NCI-H1092 (cell line): ENCODE measurements at regions not wholly inside any gene's neighbourhood (a gene's known extent, or its start where the extent isn't known, plus 50 kb on each side); places are given as distances from the start of the nearest gene placed in this dataset.

ENCODE experiments used
- DNase-seq: peaks from one replicate; lab custom pipeline; 2025; lab: John Stamatoyannopoulos, UW

DNA sequence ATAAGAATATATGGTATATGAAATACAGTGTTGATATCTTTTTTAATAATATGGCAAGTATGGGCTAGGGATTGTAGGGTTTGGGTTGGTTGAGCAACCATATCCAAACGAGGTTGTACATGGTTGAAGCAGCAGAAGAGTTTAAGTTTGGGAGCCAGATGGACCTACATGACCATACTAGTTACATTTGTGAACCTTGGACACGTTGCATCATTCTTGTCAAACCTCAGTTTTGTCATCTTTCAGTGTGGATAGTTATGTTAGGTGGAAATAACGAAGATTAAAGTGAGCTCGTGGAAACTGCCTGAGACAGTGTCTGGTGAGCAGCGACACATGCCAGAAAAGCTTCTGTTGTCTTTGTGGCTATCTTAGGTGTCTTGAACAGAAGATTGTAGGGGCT lies 307.1 kb upstream of the KIRREL3 start:
- DNase-seq, result no peak

DNA sequence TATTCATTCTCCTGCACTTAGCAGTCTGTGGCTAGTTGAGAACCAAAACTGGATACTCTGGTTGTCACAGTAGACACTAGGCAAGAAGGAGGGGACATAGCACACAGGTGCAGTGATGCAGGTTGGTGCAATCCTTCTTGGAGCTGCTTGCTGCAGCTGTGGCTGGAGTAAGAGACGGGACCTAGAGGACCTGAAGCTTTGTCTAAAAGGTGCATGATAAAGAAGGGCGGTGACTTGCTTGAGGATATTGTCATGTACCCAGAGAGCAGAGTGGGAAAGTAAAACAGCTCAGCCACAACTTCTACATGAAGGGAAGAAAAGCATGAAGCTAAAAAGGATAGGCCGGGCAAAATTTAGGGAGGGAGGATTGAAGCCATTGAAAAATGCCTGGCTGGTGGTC lies 304.1 kb upstream of the KIRREL3 start:
- DNase-seq, result no peak

DNA sequence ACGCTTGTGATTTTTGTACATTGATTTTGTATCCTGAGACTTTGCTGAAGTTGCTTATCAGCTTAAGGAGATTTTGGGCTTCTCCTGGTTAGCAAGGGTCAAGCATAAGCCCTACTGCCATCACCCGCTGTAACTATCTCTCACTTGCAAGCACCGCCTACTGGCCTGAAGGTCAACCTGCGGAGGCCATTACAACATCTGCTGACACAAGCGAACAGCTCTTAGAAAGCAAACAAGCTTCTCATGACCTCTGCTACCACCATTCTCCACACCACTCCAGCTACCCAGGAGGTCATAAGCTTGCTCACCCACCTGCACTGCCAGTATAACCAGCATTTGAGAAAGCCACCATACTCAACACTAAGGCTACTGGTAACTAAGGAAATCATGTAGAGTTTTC lies 288.4 kb upstream of the KIRREL3 start:
- DNase-seq, result no peak

DNA sequence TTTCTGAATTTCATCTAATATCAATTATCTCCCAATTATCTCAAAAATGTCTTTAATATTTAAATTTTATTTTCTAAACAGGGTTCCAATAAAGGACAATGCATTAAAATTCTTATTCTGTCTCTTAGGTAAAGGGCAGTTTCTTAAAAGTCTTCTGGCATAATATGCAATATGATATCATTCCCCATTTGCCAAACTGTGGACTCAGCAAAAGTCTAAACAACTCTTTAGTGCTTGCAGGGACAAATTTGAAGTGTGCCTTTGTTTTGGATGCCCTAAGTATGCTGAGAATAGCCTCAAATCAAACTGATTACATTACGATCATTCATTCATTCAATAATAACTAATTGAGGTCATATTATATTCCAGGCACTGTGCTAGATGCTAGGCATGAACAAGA lies 281.0 kb upstream of the KIRREL3 start:
- DNase-seq, result no peak

DNA sequence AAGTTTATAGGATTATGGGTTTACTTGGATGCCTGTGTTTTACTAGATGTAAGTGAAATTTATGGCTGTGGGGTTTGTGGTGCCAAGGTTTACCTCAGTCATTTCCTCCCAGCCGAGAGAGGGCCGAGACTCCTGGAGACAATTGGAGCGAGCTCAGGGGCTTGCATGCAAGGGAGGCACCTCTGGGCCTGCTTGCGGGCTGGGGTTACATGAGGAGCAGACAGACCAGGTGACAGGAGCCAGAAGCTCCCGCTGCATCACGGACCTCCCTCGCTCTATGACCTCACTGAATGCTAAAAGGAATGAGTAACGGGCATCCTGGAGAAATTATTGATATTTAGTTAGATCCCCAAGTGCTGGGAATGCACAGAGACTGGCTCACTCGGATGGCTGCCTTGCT lies 275.2 kb upstream of the KIRREL3 start:
- DNase-seq, result no peak

DNA sequence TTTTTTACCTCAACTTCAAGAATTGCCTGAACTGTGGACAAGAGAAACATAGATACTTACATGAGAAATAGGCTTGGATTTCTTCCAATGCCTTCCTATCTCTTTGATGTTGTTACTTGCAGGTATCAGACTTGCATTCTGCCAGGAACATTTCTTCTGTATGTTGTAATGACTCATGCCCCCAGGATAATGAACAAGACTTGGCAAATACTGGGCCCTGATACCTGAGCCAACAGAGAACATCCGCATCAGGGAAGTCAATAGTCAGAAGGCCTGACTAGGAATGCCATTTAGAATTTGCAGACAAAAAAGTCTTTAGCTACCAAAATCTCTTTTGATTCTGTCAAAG lies 273.7 kb upstream of the KIRREL3 start:
- DNase-seq, result no peak

DNA sequence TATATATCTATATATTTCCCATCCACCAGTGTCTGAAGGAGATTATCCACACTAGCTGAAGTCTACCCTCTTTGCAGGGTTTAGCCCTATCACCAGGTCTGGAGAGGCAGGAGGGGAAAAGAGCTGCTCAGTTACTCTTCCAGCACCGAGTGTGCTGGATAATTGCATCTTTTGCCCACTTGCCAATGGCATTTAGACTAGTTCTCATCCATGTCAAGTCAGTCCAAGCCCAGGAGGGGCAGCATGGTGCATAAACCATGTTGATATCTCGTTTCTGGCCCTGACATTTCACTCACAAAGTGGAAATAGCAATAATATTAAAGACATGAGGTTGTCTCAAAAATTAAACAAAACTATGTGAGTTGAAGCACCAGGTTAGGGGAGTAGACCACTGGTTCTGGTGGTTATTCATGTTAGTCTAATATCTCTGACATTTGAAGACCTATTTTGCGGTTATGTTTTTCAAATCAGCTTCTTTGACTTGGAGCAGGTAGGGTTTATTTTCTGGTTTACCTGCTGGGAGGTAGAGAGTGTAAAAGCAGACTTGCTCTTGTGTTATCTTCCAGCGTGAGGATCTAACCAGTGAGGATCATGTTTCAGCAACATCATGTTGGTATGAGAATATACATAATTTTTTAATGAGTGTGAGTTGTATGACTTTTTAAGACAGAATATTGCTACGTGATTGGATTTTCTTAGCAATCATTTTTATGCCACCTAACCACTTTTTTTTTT lies 273.2 kb upstream of the KIRREL3 start:
- DNase-seq, result no peak

DNA sequence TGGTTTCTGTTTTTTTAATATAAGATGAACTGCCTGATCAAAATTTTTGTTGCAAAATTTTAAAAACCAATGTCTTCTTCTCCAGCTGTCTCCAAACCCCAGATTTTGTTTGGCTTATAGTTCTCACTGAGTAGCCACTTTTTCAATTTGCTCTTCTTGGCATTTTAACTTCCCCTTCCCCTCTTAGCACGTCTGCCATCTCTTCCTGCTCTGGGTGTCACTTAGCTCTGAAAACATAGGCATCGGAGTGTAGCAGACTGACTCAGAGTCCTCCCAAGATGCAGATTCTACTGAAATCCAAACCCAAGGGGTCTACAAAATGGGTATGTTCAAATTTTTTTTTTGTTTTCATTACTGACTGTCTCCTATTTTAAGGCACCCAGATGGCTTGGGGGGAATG lies 270.3 kb upstream of the KIRREL3 start:
- no peak for DNase-seq

DNA sequence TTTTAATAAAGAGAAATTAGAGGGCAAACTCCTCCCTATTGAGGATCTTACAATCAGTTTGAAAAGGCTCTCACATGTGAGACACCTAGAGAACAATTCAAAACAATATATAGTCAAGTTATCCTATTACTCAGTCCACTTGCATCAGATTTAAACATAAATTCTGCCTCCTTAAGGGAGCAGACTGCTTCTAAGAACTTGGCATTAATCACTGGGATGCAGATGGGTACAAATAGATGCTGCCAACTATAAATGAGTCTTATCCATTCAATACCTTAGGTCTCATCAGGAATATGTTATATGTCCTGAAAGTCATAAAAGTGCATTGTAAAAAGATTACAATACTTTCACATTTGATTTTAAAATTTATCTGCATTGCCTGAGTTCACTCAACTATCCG lies 269.3 kb upstream of the KIRREL3 start:
- DNase-seq, result no peak

DNA sequence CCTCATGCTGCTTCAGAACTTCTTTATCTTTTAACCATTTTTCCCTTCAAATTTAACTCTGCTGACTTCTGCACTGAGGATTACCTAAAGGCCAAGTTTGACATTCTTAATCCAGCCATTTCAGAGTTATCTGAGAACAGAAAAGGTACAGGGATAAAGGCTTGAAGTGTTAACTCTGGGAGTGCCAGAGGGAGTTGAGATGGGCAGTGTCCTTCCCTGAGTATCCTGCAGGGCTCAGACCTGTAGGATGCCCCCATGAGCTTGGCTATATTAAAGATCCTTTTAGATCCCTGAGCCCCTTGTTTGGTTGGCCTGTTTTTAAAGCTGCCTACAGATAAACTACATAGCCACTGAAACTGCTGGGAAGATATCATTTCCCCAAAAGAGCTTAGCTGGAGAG lies 268.4 kb upstream of the KIRREL3 start:
- DNase-seq, result no peak

DNA sequence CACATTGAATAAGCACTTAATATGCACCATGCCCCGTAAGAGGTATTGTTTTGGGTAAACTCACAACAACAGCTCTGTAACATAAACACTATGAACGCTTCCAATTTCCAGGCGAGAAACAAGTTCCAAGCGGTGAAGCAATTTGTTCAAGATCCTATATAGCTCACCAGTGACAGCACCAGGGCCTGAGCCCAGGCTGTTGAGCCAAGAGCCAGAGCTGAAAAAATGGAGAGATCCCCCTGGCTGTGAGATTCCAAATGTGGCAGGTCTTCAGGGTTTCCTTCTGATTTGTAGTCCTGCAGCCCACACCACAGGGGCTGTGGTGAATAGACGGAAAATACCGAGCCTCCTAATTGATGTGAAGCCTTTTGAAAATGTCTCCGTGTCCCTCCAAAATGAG lies 268.0 kb upstream of the KIRREL3 start:
- DNase-seq, result no peak

DNA sequence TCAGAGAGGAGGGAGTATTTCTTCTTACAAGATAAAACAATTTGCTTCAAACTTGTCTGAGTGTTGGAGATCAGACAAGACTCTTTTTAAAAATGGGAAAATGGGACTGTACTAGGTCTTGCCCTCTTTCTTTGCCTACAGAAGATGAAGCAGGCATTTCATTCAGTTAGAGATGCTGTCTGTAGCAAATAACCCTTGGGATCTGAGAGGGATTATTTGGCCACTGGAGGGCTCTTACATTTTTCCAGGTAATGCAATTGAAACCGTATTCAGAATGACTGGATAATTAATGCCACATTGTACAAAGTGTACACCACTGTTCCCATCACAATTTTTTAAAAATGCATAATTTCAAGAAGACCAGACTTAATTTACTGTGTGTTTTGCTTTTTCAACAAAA lies 258.5 kb upstream of the KIRREL3 start:
- no peak for DNase-seq

DNA sequence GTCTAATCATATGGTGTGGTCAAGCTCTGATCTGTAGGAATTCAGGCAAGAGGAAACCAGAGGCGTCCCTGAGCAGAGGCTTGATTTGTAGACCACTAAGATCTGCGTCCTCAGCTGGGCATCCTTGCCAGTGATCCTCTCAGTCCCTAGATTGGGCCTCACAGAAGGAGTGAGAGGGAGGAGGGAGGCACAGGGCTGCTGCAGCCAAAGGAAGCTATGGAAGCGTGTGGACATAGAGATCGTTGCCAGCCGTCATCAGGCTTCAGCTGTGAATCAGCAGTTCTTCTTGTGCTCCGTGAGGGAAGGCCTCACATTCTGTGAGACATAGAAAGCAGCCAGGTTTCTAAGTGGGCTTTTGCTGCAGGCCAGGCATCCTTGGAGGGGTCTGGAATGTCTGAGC lies 254.6 kb upstream of the KIRREL3 start:
- no peak for DNase-seq

DNA sequence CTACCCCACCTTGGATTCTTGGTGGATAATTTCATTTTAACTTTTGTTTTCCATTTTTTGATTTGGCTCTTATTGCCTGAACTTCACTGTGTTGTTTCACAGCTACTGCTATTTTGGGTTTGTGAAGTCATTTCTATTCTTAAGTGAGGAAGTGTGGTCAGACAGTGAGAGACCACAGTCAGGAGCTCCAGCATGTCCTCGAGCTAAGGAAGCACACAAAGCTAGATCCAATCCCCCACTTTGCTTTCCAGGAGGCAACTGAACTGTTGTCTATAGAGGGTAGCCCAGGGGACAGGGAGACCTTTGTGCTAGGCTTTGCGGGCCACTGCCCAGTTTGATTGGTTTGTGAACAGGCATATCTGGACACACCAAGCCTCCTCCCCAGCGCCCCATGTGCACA lies 251.8 kb upstream of the KIRREL3 start:
- no peak for DNase-seq

DNA sequence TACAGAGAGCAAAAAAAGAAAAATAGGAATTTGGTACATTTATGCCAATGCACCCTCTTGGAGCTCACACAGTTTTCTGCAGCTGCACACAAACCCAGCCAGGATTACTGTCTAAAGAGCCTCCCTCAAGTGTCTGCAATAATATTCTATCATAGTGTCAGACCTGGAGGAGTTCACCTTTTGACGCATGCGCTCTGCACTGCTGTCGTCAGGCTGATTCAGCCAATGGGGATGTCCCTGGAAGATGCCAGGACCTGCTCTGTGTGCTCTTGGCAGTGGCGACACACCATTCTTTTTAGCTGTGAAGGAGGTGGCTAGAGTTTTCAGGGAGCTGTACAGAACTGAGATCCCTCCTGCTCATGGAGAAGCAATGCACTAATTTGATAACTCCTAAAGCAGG lies 249.0 kb upstream of the KIRREL3 start:
- DNase-seq, result no peak

DNA sequence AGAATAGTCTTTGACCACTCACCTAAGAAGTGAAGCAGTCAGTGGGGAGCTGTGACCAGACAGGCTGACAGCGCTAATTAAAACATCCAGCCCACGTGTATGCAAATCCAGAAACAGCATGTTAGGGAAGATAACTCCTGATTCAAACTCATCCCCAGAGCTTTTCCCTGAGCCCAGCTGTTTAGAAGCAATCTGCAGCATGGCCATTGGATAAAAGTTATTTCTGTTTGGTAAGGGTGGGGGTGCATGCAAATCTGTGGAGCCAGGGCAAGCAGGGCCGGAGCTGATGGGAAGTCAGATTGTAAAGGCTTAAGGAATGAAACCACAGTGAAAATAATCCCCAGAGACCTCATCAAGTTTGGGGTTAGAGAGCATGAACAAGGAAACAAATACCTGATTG lies 247.9 kb upstream of the KIRREL3 start:
- DNase-seq, result no peak

DNA sequence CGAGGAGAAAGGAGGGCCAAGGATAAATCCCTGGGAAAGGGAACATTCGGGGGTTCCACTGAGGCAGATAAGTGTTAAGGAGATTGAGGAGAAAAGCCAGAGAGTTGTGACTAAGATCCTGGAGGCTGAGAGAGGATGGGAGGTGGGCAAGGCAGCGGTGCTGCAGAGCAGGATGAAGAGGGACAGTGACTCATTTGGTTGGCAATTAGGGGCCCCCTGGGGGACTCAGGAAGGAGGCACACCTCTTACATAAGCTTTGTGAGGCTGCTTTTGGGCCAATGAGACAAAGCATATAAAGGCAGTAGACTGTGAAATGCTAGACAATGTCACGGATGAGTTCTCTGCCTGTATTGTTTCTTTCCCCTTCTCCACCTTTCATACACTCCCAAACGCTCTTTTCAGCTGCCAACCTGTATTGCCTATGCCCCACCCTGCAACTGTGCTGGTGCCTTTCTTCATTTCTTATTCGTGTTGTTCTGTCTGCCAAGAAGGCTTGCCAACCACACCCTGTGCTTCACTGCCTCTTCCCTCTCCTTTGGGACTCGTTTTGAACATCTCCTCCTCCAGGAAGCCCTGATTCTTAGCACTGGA lies 246.8 kb upstream of the KIRREL3 start:
- no peak for DNase-seq

DNA sequence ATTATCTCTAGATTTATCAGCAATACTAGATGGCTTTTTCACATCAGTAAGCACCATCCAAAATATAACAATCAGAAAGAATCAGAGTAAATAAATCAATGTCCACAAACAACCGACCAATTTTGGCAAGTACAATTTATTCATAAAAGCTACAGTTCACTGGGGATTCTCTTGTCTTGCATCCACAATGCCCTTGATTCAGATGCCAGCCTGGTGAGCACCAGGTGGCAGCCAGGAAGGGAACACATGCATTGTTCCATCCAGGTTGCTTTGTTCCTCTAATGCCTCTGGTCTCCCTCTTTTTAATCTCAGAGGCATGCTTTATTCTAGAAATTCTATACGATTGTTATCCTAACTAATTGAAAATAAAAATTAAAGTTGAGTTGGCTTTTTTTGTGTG lies 242.1 kb upstream of the KIRREL3 start:
- peak; percentile 10 for DNase-seq

DNA sequence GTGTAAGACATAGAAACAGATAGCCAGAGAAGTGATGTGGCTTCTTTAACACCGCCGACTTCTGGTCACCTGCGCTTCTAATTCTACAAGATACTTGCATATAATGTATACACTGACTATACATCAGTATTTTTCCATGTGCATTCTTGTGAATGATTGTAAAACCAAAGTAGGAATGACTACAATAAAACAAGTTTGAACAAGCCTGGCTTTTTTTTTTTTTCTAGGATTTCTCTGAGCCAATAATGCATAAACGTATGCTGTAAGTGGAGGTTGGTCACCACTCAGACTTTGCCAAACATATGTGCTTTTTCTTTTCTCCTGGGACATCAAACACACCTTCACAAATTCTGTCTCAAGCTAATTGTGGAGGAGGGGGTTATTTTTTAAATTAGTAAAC lies 237.8 kb upstream of the KIRREL3 start:
- DNase-seq, result no peak

DNA sequence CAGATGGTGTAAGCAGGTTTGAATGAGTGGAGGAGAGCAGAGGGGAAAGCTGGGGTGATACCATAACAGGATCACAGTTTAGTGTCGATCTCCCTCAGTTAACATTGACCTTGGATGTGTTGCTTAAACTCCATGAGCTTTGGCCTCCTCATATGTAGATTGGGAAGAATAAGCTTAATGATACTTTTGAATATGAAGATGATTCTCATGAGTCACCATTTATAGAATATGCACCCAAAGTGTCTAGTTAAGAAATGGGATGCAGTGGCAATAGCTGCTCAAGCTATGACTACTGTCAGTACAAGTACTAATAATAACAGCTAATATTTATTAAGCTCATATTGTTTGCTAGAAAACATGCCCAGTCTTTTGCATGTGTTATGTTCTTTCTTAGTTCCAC lies 236.2 kb upstream of the KIRREL3 start:
- no peak for DNase-seq

DNA sequence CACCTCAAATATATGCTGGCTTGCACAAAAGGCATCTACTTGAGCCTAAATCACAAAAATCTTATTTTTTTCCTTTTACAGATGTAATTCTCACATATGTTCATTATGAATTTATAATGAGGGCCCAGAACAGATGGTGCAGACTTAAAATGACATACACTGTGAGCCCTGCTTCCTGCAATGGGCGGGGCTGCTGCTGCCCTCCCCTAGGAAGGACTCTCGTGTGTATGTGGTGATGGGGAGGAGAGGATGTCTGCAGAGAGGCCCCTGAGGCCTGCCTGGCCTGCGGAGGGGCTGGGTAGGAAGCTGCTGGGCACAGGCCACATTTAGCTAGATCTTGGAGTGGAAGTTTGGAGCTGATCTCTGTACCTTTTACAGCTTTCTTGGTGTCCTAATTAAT lies 233.4 kb upstream of the KIRREL3 start:
- DNase-seq, result no peak

DNA sequence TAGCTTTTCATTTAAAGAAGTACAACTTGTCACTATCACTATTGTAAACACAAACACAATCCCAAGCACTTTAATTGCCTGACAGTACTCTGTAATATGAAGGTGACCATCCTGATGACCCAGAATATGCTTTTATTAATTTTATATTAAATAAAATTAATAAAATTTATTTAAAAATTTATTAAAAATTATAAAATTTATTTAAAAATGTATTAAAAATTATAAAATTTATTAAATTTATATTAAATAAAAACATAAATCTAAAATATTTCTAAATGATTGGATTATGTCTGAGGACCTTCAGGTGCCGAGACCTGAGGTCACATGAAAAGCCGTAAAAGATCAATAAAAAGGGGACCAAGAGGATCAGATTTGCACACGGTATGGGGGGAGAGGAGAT lies 229.8 kb upstream of the KIRREL3 start:
- no peak for DNase-seq

DNA sequence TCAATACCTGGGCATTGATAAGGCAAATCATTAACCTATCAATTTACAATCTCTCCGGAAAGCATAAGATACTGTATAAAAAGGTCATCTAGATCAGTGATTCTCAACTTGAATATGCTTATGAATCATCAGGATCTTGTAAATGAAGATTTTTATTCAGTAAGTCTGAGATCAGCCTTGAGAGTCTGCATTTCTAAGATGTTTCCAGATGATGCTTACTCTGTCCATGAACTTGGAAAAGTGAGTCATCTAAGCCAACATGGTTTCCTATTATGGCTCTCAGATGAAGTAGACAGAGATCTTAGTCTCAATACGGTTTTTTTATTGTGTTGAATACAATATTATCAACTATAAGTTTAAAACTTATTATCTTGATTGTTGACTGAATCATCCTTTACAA lies 226.4 kb upstream of the KIRREL3 start:
- no peak for DNase-seq

DNA sequence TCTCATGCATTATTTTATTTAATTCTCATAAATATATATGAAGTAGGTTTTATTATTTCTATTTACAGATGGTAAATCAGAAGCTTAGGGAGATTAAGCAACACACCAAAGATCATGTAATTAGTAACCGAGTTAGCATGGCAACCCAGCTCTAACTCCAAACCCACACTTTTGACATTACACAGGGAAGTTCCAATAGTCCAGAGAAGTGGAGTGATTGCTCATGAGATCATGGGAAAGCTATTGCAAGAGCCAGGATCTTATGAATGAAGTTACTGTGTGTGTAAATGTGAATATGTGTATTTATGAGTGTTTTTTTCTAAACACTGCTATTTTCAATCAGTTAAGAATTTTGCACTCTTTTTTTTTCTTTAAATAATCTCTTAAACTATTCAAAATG lies 225.8 kb upstream of the KIRREL3 start:
- DNase-seq, result no peak
